Glutamatergic neuron (in vitro differentiated cells): ENCODE measurements at regions not wholly inside any gene's neighbourhood (a gene's known extent, or its start where the extent isn't known, plus 50 kb on each side); places are given as distances from the start of the nearest gene placed in this dataset.

Experiments
- DNase-seq: peaks from one replicate; pipeline ENCODE4 v3.0.0; 2022
- H3K27ac Mint-ChIP-seq: one replicate; pipeline ENCODE4 v1.8.0; 2020; ENCODE audit warnings: mild to moderate bottlenecking, mixed read lengths, inconsistent platforms; ENCODE audit not compliant: unreplicated experiment
- H3K27me3 Mint-ChIP-seq: one replicate; pipeline ENCODE4 v1.8.0; 2020; ENCODE audit warnings: mild to moderate bottlenecking, moderate library complexity, mixed read lengths, inconsistent platforms; ENCODE audit not compliant: unreplicated experiment
- H3K36me3 Mint-ChIP-seq: one replicate; pipeline ENCODE4 v1.8.0; 2020; ENCODE audit warnings: mild to moderate bottlenecking, mixed read lengths, inconsistent platforms; ENCODE audit not compliant: unreplicated experiment
- H3K4me1 Mint-ChIP-seq: one replicate; pipeline ENCODE4 v1.8.0; 2020; ENCODE audit warnings: mild to moderate bottlenecking, low read depth, mixed read lengths, inconsistent platforms; ENCODE audit not compliant: unreplicated experiment
- H3K4me3 Mint-ChIP-seq: one replicate; pipeline ENCODE4 v1.8.0; 2020; ENCODE audit warnings: mild to moderate bottlenecking, mixed read lengths, inconsistent platforms; ENCODE audit not compliant: unreplicated experiment
- H3K9me3 Mint-ChIP-seq: one replicate; pipeline ENCODE4 v1.8.0; 2020; ENCODE audit warnings: mild to moderate bottlenecking, moderate library complexity, mixed read lengths, inconsistent platforms; ENCODE audit not compliant: unreplicated experiment
- CTCF ChIP-seq: fragments of 200-600 bp; sonication (generic); IDR thresholded peaks from one replicate; pipeline ENCODE4 v1.5.0; 2021; ENCODE audit not compliant: partially characterized antibody, unreplicated experiment

- TF ChIP-seq CTCF: peak; percentile 33
- no peak for DNase-seq
- Mint-ChIP-seq H3K36me3 (no peaks in the 10 kb centered on the region), H3K4me1 (peaks cover 10% of the 10 kb centered on the region), H3K27me3 (no peaks in the 10 kb centered on the region), H3K9me3 (peaks cover 3% of the 10 kb centered on the region), H3K4me3 (no peak overlapping the region), H3K27ac (no peak overlapping the region)
These were observed 244.5 kb upstream of the ANKRD30A start for GRCh38 chr10:36880898-36881297.

GRCh38 chr10:36872702-36873393, 252.6 kb upstream of the ANKRD30A start:
- H3K9me3 Mint-ChIP-seq: no peaks in the 10 kb centered on the region
- no peak overlapping the region for H3K4me3 Mint-ChIP-seq
- no peaks in the 10 kb centered on the region for H3K36me3 Mint-ChIP-seq
- DNase-seq: no peak
- H3K27me3 Mint-ChIP-seq: no peaks in the 10 kb centered on the region
- H3K27ac Mint-ChIP-seq: no peak overlapping the region
- no peaks in the 10 kb centered on the region for H3K4me1 Mint-ChIP-seq
- no peak for TF ChIP-seq CTCF

DNA sequence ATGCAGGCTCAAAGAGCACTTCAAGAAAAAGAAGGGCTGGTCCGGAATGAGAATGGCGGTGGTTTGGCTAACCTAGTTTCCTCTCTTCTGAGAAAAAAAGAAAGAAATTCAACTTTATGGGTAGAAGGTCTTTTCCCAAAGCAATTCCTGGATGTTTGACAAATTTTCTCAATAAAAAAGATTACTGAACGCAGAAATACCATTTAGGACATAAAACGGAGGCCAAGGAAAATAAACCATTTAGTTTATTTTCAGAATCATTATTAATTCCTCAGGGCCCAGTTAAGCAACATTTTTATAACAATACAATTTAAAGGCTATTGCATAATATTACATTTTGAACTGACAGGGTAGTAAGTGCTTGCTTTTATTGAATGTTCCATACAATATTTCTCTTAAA, 284.6 kb upstream of the ANKRD30A start:
- no peak for TF ChIP-seq CTCF
- H3K4me3 Mint-ChIP-seq: no peak overlapping the region

DNA sequence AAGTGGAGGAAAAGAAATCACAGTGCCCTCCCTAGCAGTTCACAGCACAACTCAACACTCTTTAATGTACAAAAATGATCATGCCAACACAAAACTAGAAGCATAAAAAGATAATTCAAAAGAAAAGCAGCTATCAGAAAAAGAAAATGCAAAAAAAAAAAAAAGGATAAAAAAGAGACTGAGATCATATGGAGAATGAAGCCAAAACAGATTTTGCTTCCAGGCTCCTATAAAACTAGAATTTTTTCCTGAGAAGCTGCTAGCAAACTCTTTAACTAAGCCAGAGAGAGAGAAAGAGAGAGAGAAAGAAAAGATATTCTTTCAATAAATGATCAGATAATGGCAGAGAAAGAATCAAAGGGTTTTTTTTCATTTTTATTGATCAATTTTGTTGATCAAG, 288.0 kb upstream of the ANKRD30A start:
- Mint-ChIP-seq H3K27ac (no peak overlapping the region), H3K4me1 (no peaks in the 10 kb centered on the region), H3K4me3 (no peak overlapping the region), H3K9me3 (no peaks in the 10 kb centered on the region), H3K27me3 (no peaks in the 10 kb centered on the region), H3K36me3 (no peaks in the 10 kb centered on the region)
- no peak for DNase-seq
- no peak for TF ChIP-seq CTCF

More for the DNA sequence above, 284.6 kb upstream of the ANKRD30A start:
- Mint-ChIP-seq H3K27ac (no peak overlapping the region), H3K9me3 (no peaks in the 10 kb centered on the region), H3K36me3 (no peaks in the 10 kb centered on the region), H3K4me1 (no peaks in the 10 kb centered on the region), H3K27me3 (no peaks in the 10 kb centered on the region)
- DNase-seq: no peak

- TF ChIP-seq CTCF: no peak
- H3K4me1 Mint-ChIP-seq: no peaks in the 10 kb centered on the region
- H3K4me3 Mint-ChIP-seq: no peak overlapping the region
- DNase-seq: no peak
- no peak overlapping the region for H3K27ac Mint-ChIP-seq
- H3K9me3 Mint-ChIP-seq: peaks cover 3% of the 10 kb centered on the region
- no peaks in the 10 kb centered on the region for H3K36me3 Mint-ChIP-seq
- H3K27me3 Mint-ChIP-seq: no peaks in the 10 kb centered on the region
These were observed 305.6 kb upstream of the ANKRD30A start for GRCh38 chr10:36819781-36820180.
